GM23338 (cell line): ENCODE measurements at regions not wholly inside any gene's neighbourhood (a gene's known extent, or its start where the extent isn't known, plus 50 kb on each side); places are given as distances from the start of the nearest gene placed in this dataset.
"Not testable (repeated sequence)": the region's sequence is repeated elsewhere in the genome, so short reads cannot be mapped to it uniquely, and the experiment has no call there.

Experiments
- ATAC-seq: fragments of 200-7000 bp; cut with Tn5 transposase; 3 replicates; pipeline ENCODE4 v1.9.1; 2020
- DNase-seq: peaks from one replicate; pipeline ENCODE4 v3.0.0-alpha.2; 2015; ENCODE audit warnings: low spot score
- H2AFZ ChIP-seq: fragments of 200-600 bp; sonication (generic); 2 replicates; pipeline ENCODE4 v1.8.0; 2016; ENCODE audit warnings: antibody characterized with exemption, mild to moderate bottlenecking, moderate library complexity
- H3F3A ChIP-seq: fragments of 200-600 bp; sonication (generic); replicated peaks from 2 replicates; pipeline ENCODE4 v1.8.0; 2017; ENCODE audit warnings: antibody characterized with exemption, mixed run types, low read depth
- H3K27ac ChIP-seq: fragments of 200-600 bp; sonication (generic); 2 replicates; pipeline ENCODE4 v1.6.1; 2016; ENCODE audit warnings: low read depth
- H3K27me3 ChIP-seq: fragments of 200-600 bp; sonication (generic); 2 replicates; pipeline ENCODE4 v1.8.0; 2016; ENCODE audit warnings: mild to moderate bottlenecking, mixed run types, moderate library complexity; ENCODE audit not compliant: insufficient read depth
- H3K36me3 ChIP-seq: fragments of 200-600 bp; sonication (generic); 2 replicates; pipeline ENCODE4 v1.8.0; 2016; ENCODE audit warnings: mild to moderate bottlenecking; ENCODE audit not compliant: insufficient read depth
- H3K4me1 ChIP-seq: fragments of 200-600 bp; sonication (generic); 2 replicates; pipeline ENCODE4 v1.8.0; 2016; ENCODE audit warnings: mild to moderate bottlenecking, moderate library complexity; ENCODE audit not compliant: insufficient read depth
- H3K4me2 ChIP-seq: fragments of 200-600 bp; sonication (generic); 2 replicates; pipeline ENCODE4 v1.7.1; 2017; ENCODE audit warnings: mixed run types
- H3K4me3 ChIP-seq: fragments of 200-600 bp; sonication (generic); 2 replicates; pipeline ENCODE4 v1.6.1; 2016; ENCODE audit warnings: mixed run types
- H3K79me2 ChIP-seq: fragments of 200-600 bp; sonication (generic); replicated peaks from 2 replicates; pipeline ENCODE4 v1.8.0; 2017; ENCODE audit warnings: mild to moderate bottlenecking; ENCODE audit not compliant: insufficient read depth
- H3K9me2 ChIP-seq: fragments of 200-600 bp; sonication (generic); 2 replicates; pipeline ENCODE4 v1.8.0; 2017; ENCODE audit not compliant: insufficient read depth
- H4K20me1 ChIP-seq: fragments of 200-600 bp; sonication (generic); replicated peaks from 2 replicates; pipeline ENCODE4 v1.8.0; 2017; ENCODE audit warnings: mild to moderate bottlenecking; ENCODE audit not compliant: insufficient read depth
- H3K27ac Mint-ChIP-seq: 2 replicates; pipeline ENCODE4 v1.8.0; 2020; ENCODE audit warnings: inconsistent platforms, mild to moderate bottlenecking, moderate library complexity, mixed read lengths
- H3K27me3 Mint-ChIP-seq: 3 replicates; pipeline ENCODE4 v1.8.0; 2022; ENCODE audit warnings: low read depth, mild to moderate bottlenecking, moderate library complexity, mixed read lengths, inconsistent platforms; ENCODE audit not compliant: insufficient read depth, poor library complexity
- H3K36me3 Mint-ChIP-seq: 3 replicates; pipeline ENCODE4 v1.8.0; 2021; ENCODE audit warnings: low read depth, mild to moderate bottlenecking, inconsistent platforms, moderate library complexity, mixed read lengths
- H3K4me1 Mint-ChIP-seq: 3 replicates; pipeline ENCODE4 v1.8.0; 2020; ENCODE audit warnings: mild to moderate bottlenecking, inconsistent platforms, mixed read lengths
- H3K4me3 Mint-ChIP-seq: 3 replicates; pipeline ENCODE4 v1.8.0; 2021; ENCODE audit warnings: moderate library complexity, mild to moderate bottlenecking, inconsistent platforms, mixed read lengths
- H3K9me3 Mint-ChIP-seq: 3 replicates; pipeline ENCODE4 v1.8.0; 2020; ENCODE audit warnings: moderate library complexity, mild to moderate bottlenecking, inconsistent platforms, mixed read lengths
- CREB1 ChIP-seq: fragments of 250-450 bp; sonication (Bioruptor Pico); IDR thresholded peaks from 2 replicates; pipeline ENCODE4 v1.5.0; 2020; ENCODE audit warnings: low read depth, mild to moderate bottlenecking, moderate library complexity
- CTCF ChIP-seq, 2 experiments: fragments of 200-600 bp in 1 of 2; sonication (generic) in 1 of 2; conservative IDR thresholded peaks; 2 replicates each; pipeline versions ENCODE4 v1.5.1 to v1.6.1; 2016 to 2017; ENCODE audit warnings: antibody characterized with exemption in 2 of 2, low read depth in 2 of 2, mild to moderate bottlenecking in 2 of 2, moderate library complexity in 1 of 2
- EZH2phosphoT487 ChIP-seq: fragments of 200-600 bp; sonication (generic); IDR thresholded peaks from one replicate; pipeline ENCODE4 v1.8.1; 2018; ENCODE audit warnings: antibody characterized with exemption; ENCODE audit not compliant: unreplicated experiment
- JUNB ChIP-seq: IDR thresholded peaks from one replicate; pipeline ENCODE4 v1.6.1; 2016; ENCODE audit warnings: antibody characterized with exemption; ENCODE audit not compliant: unreplicated experiment
- STAT1 ChIP-seq: IDR thresholded peaks from one replicate; pipeline ENCODE4 v1.6.1; 2016; ENCODE audit warnings: antibody characterized with exemption; ENCODE audit not compliant: unreplicated experiment
- ZNF114 ChIP-seq: fragments of 250-450 bp; sonication (Bioruptor Pico); IDR thresholded peaks from 2 replicates; pipeline ENCODE4 v1.5.0; 2020; ENCODE audit warnings: mild to moderate bottlenecking, moderate library complexity
- TF ChIP-seq, protein P1 (sequence below): IDR thresholded peaks from 2 replicates; pipeline ENCODE4 v1.6.1; 2016; ENCODE audit warnings: antibody characterized with exemption

GRCh38 chr15:77897896-77898406, 179.6 kb downstream of the TBC1D2B start (continued):
- TF ChIP-seq EZH2phosphoT487 (no peak), ZNF114 (CRISPR knock-in tag) (no peak), STAT1 (no peak), CREB1 (no peak), CTCF (conservative IDR thresholded peaks at IDR 0.05; ENCODE audit: low read depth in 2 of 2) (no peak), JUNB (no peak)
- TF ChIP-seq, protein P1, sequence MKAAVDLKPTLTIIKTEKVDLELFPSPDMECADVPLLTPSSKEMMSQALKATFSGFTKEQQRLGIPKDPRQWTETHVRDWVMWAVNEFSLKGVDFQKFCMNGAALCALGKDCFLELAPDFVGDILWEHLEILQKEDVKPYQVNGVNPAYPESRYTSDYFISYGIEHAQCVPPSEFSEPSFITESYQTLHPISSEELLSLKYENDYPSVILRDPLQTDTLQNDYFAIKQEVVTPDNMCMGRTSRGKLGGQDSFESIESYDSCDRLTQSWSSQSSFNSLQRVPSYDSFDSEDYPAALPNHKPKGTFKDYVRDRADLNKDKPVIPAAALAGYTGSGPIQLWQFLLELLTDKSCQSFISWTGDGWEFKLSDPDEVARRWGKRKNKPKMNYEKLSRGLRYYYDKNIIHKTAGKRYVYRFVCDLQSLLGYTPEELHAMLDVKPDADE, result no peak

- not testable (repeated sequence) for H4K20me1 ChIP-seq, H3F3A ChIP-seq, DNase-seq, H3K27ac ChIP-seq, H3K4me3 ChIP-seq, ATAC-seq, H3K9me3 Mint-ChIP-seq, H3K9me2 ChIP-seq, H2AFZ ChIP-seq, H3K27me3 ChIP-seq, H3K4me1 ChIP-seq, H3K79me2 ChIP-seq, H3K36me3 Mint-ChIP-seq, H3K4me3 Mint-ChIP-seq, H3K27me3 Mint-ChIP-seq, H3K4me2 ChIP-seq, H3K27ac Mint-ChIP-seq, H3K36me3 ChIP-seq, H3K4me1 Mint-ChIP-seq
Observed at GRCh38 chr15:77897113-77897895, 180.2 kb downstream of the TBC1D2B start.

GRCh38 chr15:77896147-77897112, 181.1 kb downstream of the TBC1D2B start:
- not testable (repeated sequence) for H4K20me1 ChIP-seq, H3K4me3 Mint-ChIP-seq, H3K36me3 Mint-ChIP-seq, ATAC-seq, H3F3A ChIP-seq, H3K9me2 ChIP-seq, H2AFZ ChIP-seq, H3K4me1 Mint-ChIP-seq, DNase-seq, H3K79me2 ChIP-seq, H3K27me3 ChIP-seq, H3K4me1 ChIP-seq, H3K27ac ChIP-seq, H3K27me3 Mint-ChIP-seq, H3K4me2 ChIP-seq, H3K4me3 ChIP-seq, H3K36me3 ChIP-seq, H3K27ac Mint-ChIP-seq, H3K9me3 Mint-ChIP-seq
